ENCODE measurements at regions not wholly inside any gene's neighbourhood (a gene's known extent, or its start where the extent isn't known, plus 50 kb on each side); places are given as distances from the start of the nearest gene placed in this dataset.

DNA sequence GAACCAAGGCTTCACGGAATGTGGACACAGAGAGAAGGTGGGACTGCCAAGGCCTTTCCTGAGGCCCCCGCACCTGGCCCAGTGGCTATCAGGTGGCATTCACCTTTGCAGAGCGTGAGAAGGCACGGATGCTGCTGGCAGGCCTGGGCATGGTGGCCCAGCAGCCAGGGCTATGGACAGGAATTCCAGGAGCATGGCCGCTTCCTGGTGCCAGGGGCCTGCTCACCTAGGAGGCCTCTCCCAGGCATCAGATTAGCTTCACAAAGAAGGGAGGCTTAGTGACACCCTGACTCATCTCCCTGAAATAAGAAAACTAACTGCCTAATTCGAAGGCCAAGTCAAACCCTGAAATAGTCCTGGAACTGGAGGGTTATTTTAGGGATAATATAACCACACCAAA lies 155.8 kb downstream of the TEX29 start:
- no peak for DNase-seq (ENCODE audit: low read depth)

DNA sequence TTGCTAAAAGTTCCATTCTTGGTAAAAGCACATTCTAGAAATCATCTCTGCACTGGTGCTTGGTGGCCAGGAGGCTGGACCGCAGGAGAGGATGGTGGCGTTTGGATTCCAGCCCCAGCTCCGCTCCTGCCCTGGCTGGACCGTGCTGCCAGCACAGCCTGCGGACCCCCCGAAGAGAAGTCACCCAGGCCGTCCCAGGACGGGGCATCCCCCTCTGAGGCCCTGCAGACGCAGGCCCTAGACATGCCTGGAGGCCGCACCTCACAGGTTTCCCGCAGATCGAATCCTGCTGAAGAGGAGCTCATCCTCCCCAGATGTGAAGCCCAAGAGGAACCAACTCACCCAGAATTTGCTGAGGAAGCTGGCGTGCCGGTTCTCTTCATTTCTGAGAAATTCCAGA lies 159.0 kb downstream of the TEX29 start:
- DNase-seq (ENCODE audit: low read depth): no peak

DNA sequence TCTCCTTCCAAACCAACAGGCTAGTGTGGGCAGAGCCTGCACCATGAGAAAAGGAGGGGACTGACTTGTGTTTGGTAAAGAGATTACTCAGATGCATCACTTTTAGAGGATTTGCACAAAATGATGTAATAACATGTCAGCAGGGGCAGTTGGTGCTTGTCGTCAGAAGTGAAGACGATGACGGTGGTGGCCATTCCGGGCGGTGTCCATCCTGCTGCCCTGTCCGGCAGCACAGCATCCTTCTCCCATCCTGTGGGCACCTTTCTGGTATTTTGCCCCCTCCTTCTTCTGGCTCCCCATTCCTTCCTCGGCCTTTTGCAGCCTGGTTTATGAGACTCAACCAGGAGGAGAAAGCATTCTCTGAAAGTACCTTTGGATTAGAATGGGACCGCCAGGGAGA lies 160.1 kb downstream of the TEX29 start:
- DNase-seq (ENCODE audit: low read depth): no peak

DNA sequence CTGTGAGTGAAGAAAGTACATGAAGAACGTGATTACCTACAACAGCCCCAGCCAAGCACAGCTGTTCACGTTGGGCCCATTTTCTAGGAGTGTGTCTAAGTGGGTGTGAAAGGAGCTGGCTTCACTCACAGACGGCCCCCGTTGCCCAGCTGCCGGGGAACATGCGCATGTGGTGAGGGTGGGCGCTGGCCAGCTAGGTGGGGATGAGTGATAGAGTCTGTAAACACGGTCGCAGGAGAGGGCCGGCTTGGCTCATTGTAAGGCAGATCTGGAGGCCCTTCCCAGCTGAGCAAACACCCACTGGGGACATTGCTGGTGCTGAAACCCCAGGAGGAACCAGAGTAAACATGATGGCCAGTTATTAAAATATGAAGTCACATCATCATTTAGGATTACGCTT lies 160.5 kb downstream of the TEX29 start:
- no peak for DNase-seq (ENCODE audit: low read depth)

DNA sequence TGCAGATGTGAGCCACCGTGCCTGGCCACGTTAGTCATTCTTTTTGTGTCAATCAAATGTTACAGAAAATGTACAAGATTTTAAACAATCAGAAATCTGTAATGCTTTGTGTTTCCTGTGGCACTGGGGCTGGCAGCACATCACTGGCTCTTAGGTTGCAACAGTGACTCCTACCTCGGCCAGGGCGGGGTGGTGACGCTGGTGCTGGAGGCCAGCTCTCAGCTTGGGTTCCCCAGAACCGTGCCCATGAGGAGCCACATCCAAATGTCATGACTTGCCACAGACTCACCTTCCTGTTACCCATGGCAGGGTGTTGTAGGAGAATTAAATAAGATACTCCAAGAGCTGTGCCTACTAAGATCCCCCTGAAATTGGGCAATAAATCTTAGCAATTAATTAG lies 161.7 kb downstream of the TEX29 start:
- no peak for DNase-seq (ENCODE audit: low read depth)

DNA sequence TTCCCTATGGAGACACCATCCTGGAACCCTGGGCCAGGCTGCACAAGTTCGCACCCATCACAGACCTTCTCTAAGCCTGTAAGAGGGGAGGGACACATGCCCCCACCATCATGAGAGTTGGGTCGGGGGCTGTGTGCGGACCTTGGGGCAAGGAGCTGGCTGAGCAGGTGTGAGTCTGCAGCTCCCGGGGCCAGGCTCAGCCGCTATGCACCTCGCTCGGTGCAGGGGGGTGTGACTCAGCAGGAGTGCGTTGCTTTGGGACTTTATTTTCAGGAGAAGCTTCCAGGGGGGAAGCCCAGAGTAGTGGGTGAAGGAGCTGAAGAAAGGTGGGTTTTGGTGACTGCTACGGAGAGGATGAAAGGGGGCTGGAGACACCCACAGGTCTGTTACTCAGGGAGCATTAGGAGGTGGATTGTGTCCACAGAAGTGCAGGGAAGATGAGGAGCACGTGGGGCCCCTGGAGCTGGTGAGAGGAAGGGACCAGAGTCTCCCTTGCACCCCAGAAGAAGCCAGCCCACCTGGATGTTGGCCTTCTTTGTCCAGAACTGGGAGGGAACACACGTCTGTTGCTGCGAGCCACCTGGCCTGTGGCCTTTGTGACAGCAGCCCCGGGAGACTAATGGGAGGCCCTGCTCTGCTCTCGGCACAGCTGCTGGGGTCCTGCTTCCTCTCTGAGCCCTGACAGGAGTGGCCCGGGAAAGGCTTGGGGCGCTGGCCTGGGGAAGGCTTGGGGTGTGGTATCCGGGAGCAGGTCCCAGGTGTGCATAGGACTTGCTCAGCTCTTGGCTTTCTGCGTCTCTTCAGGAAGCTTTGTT lies 162.6 kb downstream of the TEX29 start:
- no peak for DNase-seq (ENCODE audit: low read depth)

DNA sequence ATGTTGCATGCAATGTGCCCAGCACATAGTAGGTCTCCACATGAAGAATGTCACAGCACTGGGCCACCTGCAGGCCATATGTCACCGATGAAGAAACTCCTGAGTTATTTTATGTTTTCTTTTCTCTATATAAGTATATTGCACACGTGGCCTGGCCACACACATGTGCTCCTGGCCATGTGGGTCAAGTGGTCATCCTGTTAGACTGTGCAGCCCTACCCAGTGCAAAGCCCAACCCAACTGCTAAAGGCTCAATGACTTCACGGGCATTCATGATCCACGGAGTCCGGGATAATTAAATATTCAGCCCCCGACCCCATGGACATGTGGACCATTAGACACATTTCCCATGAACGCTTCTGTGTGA lies 163.2 kb downstream of the TEX29 start:
- no peak for DNase-seq (ENCODE audit: low read depth)

DNA sequence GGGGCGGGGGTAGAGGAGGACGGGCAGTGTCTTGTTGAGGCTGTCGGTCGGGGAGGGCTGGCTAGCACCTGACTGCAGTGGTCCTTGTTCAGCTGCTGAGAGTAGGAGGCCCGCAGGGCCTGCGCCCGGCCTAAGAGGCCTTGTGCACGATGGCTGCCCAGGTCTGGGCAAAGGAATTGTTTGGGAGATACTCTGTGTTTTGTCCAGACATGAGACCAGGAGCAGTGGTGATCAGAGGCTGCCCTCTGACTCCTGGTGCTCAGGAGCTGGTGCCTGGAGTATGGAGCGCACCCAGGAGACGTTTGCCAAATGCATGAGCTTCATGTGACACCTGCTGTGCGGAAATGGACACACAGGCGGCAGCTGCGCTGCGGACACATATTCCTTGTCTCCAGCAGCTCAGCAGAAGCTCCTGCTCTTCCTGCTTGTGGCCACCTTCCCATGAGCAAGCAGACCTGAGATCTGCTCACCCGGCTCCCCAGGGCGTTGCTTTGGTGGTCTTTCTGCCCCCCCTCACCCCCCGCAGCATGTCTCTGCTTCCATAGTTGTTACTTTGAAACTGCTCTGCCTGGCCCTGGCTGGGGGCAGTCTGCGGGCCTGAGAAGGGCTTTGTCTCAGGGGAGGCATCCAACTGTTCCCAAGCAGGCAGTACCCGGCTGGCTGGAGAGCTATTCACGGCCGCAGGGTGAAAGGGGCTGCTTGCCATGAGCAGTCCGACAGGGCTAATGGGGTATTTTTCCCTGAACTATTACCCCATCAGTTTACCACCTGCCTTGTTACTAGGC lies 163.9 kb downstream of the TEX29 start:
- DNase-seq (ENCODE audit: low read depth): no peak

DNA sequence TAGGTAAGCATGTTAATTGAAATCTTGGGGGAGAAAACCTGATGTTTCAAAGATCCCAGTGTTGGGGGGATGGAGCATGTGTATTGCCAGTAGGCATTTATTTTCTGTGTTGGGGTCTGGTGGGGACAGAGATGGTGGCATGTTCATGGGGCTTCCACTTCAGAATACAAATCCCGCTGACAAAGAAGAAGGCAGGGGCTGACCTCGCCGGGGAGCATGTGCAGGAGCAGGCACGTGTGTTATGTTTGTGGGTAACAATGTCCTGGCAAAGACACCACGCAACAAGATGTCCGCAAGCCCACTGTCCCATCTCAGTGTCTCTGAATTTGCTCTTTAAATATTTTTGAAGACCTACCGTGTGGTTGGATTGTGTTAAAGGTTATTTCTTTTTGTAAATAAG lies 164.5 kb downstream of the TEX29 start:
- no peak for DNase-seq (ENCODE audit: low read depth)

DNA sequence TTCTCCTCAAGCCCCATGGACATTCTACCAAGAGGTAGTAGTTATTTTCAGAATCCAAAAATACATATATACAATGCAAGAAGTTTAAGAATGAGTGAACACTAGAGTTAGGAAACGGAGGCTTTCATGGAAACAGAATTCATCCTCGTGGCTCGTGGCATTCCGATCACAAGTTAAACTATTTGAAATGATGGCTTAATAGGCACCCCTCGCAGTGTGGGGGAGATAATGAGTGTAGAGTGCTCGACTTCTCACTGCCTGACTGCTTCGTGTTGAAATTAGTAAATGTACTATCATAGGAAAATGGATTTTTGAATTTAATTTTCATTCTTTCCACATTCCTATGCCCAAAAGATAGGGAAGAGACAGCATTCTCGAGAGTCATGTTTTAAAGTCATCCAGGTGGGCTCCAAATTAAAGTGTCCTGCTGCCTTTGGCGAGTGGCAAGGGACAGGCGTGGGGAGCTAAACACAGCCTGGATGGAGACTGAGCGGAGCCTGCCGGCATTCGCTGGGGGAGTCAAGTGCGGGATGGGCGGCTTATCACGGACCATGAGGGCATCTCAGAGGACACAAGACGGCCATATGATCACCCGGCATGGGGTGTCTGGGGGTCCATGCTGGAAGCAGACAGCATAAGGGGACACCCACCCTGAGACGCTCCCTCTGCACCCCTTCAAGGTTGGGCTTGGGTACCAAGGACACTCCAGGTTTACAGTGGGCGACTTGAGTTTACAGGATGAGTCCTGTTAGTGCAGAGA lies 165.2 kb downstream of the TEX29 start:
- no peak for DNase-seq (ENCODE audit: low read depth)

DNA sequence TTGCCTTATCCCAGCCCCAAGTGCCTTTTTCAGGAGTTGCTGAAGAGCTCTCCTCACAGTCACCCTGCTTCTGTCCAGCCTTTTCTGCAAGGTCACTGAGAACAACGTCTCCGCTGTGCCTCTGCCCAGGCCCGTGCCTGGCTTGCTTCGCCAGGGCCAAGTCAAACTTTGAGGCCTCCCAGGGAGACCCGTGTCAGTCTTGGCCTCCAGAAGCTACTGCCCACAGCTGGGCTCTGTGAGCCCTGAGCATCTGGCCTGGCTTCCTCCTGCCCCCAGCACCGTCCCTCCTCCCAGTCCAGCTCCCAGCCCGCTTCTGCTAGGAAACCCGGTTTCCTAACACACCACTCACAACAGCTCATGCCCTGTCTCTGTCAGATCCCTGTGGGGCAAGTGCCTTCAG lies 165.9 kb downstream of the TEX29 start:
- DNase-seq (ENCODE audit: low read depth): no peak

DNA sequence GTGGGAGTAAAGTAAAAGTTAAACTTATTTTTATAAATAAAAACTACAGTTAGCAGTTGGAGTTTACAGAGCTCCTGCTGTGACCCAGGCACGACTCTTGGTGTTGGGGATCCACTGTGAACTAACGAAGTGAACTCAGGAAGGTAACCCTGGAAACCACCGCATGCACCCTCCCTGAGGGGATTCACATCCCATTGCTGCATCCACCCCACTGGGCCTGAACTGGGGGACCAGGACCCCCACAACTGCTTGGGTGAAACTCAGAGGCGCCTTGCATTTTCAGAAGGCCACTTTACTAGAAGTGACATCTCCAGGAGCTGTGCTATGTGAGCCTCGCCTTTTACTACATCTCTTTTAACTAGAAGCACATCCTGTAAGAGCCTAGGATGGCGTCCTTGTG lies 166.4 kb downstream of the TEX29 start:
- DNase-seq (ENCODE audit: low read depth): no peak

DNA sequence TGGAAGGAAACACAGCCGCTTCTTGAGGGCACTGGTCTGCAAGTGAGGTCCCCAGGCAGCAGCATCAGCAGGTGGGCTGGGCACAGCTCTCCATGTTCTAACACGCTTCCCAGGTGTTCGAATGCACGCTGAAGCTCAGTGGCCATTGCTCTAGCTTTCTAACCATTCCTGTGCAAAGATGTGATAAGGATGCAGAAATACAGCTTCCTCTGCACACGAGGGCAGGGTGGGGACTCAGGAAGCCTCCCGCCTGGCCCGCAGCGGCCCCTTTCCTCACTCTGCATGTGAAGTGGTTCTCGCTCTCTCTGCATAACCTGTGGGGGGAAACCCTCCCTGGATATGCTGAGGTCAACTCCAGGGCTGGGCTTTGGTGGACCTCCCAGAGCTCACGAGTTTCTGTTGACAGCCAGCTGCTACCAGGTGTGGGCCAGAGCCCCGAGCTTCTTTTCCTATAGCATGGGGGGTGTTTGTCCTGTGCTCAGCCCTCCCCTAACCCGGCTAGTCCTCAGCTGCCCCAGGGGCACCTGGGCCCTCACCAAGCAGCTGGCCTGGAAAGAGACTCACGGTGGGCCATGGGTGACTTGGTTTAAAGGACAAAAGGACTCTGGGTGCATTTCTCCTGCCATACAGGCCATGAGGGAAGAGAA lies 168.2 kb downstream of the TEX29 start:
- no peak for DNase-seq (ENCODE audit: low read depth)

DNA sequence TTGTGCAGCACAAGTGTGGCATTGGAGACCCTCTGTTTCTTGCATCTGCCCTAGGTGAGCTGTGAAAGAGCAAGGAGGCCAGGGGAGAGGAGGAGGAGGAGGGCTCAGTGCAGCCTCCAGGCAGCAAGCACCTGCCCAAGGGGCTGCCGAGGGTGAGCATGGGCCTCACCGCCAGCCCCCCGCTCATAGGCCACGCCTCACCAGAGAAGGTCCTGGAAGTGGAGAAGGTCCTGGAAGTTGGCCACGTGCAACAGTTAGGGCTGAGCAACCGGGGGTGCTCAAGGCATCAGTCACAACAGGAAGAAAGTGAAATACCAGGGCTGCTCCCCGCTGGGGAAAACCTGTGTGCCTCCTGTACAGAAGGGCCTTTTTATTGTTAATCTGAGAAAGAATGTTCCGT lies 168.9 kb downstream of the TEX29 start:
- no peak for DNase-seq (ENCODE audit: low read depth)

DNA sequence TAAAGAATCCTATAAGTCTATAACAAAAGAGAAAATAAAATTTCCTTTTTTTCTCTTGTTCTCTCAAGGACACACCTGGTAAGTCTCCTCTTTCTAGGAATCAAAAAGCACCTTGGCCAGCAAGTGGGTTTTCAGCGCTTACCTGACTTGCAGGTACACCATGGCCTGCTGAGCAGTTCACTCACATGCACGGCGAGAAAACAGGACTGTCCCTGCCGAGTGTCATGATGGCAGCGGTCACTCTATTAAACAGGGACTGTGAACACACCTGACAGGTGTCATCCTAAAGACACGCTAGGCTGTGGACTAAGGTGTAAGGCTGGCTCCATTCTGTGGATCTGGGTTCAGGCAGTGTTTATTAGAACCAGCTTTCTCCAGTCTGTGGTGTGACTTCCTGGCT lies 170.2 kb downstream of the TEX29 start:
- DNase-seq (ENCODE audit: low read depth): no peak

DNA sequence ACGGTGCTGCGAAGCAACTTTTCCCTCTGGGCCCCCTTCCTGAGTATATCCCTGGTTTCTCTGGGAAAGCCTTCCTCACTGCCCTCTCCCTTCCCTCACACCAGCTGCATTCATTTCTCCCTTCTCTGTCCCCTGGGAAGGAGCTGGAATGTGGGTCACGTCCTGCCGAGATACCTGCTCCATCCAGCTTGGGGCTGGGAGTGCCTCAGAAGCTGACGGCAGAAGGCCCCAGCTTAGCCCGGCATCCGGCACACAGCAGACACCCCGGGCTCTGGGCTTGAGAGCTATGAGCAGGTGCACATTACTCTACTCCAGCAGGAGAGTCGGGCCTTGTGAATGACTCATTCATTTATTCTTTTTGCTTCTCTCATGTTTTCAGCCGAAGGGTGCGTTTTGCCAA lies 170.6 kb downstream of the TEX29 start:
- DNase-seq (ENCODE audit: low read depth): no peak

DNA sequence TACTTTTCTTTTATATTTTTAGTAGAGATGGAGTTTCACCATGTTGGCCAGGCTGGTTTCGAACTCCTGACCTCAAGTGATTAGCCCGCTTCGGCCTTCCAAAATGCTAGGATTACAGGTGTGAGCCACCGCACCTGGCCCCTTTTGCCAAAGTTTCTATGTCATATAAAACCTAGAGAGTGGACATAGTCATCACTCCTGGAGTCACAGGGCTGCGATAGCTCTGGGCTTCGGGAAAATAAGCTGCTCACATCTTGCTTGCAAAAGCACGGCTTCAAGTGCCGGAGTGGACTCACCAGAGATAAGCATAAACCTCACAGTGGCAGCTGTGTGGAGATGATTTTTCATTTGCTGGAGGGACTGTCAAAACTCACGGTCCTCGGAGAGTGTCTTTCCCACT lies 171.2 kb downstream of the TEX29 start:
- DNase-seq (ENCODE audit: low read depth): no peak

DNA sequence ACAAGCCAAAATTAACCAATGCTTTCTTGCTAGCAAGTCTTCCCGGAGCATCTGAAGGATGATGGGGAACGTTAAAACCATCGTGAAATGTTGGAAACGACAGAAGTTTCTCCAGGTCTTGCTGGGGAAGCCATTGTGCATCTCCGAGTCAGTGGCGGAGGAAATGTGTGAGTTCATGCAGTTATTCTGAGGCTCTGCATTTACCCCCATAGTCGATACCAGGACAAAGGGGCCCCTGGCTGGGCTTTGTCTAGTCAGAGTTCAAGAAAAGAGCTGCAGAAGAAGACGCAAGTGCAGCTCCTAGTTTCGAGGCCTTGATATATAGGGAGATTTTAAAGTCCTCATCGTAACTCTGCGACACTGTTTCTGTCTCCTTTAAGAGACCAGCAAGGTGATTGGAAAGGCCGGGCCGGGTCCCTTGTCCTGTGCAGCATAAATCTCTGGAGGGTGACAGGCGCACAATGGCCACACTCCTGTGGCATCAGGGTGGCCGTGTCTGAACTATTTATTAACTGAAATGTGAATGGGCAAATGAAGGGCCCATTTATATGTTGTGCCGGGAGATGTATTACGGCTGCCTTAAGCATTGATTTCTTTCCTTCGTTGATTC lies 172.0 kb downstream of the TEX29 start:
- DNase-seq (ENCODE audit: low read depth): no peak

DNA sequence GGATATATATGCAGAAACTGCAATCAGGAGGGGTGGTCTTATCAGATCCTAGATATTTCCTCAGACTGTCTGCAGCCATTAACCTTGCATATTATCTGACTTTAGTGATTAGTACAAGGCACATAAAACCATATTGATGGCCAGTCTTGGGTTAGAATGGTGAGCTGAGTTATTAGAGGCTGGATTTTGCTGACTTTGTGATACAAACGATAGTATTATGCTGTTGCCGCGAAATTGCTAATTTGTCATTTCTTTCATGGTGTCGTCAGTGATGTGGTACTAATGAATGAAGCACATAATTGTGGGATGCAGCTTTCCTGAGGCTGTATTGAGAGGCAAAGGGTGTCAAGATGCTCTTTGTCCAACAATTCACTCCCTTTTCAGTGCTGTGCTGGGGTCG lies 172.5 kb downstream of the TEX29 start:
- DNase-seq (ENCODE audit: low read depth): no peak

DNA sequence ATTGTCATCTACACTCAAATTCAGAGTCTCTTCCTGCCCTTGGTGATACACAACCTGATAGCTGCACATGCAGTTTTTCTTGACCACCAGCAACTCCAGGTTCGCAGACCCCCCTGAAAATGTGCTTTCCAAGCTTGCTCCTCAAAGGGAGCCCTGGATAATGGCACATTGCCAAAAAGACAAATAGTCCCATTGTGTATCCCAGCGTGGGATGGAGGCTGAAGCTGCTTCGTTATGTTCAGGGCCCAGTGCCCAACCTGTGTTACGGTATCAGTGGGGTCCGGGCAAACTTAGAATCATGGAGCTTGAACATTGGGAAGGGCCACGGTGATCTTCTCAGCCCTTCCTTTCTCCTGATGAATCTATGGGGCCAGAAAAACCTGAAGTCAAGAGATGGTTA lies 173.0 kb downstream of the TEX29 start:
- no peak for DNase-seq (ENCODE audit: low read depth)

DNA sequence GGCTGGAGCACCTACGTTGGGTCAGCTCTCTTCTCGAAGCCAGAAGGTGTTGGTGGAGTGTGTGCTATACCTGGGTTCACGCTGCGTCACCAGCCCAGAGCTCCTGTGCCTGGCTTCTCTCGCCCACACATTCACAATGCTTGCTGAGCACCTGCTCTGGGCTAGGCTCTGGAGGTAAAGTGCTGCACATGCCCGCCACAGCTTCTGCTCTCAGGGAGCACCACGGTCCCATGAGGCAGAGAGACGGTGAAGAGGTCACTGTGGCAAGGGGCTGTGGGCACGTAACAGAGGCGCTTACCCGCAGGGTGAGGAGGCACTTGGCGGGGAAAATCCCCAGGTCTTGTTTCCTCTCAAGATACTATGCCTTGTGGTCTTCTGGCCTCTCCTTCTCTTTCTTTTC lies 174.2 kb downstream of the TEX29 start:
- no peak for DNase-seq (ENCODE audit: low read depth)

All from GM04503 (cell line).